Suppressor macrophage treated with lipopolysaccharide for 1 hour (primary cell): ENCODE measurements at regions not wholly inside any gene's neighbourhood (a gene's known extent, or its start where the extent isn't known, plus 50 kb on each side); places are given as distances from the start of the nearest gene placed in this dataset.

Experiments
- DNase-seq, 3 donors: peaks; one replicate each; pipeline ENCODE4 v3.0.0-alpha.2; 2020 to 2022

GRCh38 chr5:73288803-73289720 lies 116.1 kb downstream of the TMEM174 start:
- DNase-seq = no peak

GRCh38 chr5:73286896-73287295 lies 113.9 kb downstream of the TMEM174 start:
- no peak for DNase-seq

GRCh38 chr5:73284985-73285384 lies 112.0 kb downstream of the TMEM174 start:
- DNase-seq = no peak

DNA sequence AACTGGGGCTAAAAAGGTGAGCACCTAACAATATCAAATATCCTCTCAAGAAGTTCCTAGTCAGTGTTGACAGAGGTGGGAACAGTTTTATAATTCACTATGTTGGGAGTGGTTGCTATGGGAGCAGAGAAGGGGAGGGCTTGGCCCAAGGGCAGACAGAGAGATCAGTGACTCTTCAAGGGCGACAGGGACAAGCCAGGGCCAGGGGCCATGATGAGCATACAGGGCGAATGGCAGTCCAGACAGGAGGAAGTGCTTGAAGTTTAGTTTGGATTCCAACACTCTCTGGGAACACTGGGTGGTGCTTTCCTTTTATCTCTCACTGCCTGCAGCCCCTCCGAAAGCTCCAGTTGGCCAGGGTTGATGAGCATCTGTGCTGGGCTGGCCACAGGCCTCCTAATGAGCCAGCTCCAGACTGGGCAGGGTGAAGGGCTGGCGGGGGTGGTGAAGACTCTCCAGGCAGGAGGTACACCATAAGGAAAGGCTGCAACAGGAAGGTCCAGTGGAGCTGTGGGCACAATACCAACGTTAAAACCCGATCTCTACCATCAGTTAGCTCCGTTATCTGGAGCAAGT lies 111.3 kb downstream of the TMEM174 start:
- DNase-seq = no peak

GRCh38 chr5:73282923-73283322 lies 109.9 kb downstream of the TMEM174 start:
- DNase-seq = no peak

DNA sequence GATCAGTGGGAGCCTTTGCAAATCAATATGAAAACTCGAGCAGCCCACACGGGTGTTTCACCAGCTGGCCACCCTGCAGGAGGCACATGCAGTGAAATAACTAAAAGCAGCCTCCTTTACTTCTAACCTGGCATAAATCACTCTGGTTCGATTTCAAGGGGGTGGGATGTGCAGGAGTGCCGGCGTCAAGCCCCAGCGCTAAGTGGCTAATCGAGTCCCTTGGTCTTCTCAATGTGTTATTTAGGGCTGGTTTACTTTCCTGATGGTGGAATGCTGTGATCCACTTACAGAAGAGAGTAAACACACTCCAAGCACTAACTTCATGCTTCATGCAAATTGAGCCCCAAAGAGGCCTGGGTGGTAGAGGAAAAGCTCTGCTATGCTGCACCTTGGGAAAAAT lies 109.4 kb downstream of the TMEM174 start:
- no peak for DNase-seq

DNA sequence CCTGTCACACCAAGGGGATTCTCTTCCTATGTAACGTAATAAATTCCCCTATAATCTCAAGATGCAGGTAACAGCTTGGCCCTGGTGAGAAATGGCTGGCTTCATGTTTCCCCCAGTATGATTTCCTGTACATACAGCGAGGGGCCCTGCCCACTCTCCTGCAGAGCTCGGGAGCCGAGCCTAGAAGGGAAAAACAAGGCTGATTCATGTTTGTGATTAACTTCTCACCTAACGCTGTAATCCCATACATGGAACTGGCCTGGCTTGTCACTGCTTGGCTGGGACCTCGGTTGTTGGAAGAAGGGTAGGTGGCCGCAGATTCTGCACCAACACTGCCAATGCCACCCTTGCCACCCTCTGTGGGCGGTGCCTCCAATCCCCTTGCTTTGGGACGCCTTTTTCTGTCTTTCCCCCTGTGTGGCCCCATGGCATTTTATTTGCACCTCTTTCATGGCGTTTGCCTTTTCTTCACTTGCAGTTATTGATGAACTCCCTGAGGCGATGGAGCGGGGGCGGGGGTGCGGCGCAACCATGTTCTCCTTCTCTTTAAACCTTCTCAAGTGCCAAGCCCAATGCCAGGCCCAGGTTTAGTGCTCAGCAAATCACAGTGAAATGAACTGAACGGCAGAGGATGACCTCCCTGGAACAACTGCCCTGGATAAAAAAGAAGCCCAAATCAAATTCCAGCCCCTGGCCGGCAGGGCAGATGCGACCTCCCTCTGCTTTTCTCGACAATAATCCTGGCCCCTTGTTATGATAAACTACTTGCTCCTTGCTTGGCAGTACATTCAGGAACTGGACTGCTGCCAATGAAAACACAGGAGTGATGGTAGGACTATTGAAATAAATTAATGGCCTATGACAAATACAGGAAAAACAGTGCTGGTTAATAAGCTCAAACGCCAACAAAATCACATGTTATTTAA lies 108.1 kb downstream of the TMEM174 start:
- no peak for DNase-seq

DNA sequence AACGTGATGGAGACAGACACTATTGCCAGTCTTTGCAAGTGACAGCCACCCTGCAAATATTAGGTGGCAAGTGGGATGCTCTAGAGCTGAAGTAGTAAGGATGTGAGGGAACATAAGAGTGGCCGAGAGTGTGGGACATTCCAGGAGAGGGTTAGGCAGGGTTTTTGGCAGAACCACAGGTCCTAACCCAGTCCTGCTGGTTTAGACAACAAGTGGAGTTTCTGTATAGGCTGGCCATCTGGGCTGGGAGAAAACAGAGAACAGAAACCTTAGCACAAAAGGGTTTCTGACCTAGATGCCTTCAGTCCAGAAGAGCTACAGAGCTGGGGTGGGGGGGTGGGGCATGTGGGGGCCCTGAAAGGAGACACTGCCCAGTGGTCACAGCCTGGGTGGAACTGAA lies 107.4 kb downstream of the TMEM174 start:
- no peak for DNase-seq

GRCh38 chr5:73279805-73280204 lies 106.8 kb downstream of the TMEM174 start:
- no peak for DNase-seq

GRCh38 chr5:73278693-73279092 lies 105.7 kb downstream of the TMEM174 start:
- DNase-seq = no peak

- no peak for DNase-seq
Observed at GRCh38 chr5:73274881-73275663, 102.1 kb downstream of the TMEM174 start.

GRCh38 chr5:73274121-73274520 lies 101.1 kb downstream of the TMEM174 start:
- DNase-seq = no peak

DNA sequence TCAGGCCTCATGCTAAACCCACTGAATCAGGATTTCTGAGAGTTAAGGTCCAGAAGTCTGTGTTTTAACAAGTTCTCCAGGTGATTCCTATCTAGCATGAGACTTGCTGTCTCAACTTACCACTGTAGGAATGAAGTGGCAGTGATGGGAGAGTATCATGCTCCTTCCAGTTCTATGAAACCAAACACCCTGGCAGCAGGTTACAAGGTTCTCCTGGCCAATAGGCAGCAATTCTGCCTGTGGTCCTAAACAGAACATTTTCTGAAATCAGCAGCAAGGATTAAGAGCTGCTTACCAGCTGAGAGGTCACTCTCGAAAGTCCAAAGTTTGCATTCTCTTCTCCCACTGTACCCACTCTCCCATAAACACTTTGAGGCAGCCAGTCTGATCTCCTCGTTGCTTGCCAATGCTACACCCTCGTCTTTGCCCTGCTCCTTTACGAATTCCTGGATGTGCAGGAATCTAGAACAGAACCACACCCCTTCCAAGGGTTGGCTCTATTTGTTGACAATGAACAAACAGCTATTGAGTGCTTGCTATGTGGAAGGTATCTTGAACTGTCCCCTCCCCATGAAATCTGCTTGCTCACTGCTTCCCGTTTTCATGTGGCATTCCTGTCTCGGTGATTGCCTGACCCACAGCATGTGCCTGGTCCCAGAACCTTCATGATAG lies 100.5 kb downstream of the TMEM174 start:
- no peak for DNase-seq

- DNase-seq = peak in 1 of 3 donors; percentile 10
Observed at GRCh38 chr5:73272351-73272750, 99.4 kb downstream of the TMEM174 start.

GRCh38 chr5:73268826-73269225 lies 95.8 kb downstream of the TMEM174 start:
- DNase-seq = no peak

DNA sequence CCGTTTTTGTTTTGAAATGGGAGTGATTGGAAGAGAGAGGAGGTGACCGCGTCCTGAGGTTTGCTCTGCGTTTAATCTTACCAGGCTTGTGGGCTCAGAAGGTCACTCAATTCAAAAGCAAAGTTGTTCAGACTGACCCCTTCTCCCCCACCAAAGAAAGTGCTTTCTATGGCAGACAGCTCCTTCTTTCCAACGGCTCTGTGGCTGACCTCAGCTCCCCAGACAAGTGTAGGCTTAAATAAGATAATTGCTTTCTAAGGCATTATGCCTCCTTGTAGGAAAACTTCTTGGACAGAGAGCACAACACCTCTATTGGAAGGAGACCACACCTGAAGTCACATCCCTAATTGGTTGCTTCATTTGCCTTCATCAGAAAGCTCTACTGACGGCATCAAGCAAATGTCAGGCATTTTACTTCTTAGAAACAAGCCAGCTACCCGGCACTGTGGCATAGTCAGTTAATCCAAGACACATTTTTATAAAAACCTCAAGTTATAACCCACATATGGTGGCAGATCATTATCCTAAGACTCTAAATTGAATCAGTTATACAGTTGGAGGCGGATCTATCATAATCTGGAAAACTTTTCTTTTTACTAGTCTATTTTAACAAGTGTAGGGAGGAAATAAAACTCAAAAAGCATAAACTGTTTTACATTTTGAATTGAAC lies 94.9 kb downstream of the TMEM174 start:
- no peak for DNase-seq

GRCh38 chr5:73266925-73267765 lies 94.2 kb downstream of the TMEM174 start:
- DNase-seq = no peak

GRCh38 chr5:73266176-73266738 lies 93.3 kb downstream of the TMEM174 start:
- no peak for DNase-seq

GRCh38 chr5:73265641-73266040 lies 92.6 kb downstream of the TMEM174 start:
- no peak for DNase-seq

- DNase-seq = no peak
Observed at GRCh38 chr5:73264631-73265030, 91.6 kb downstream of the TMEM174 start.
